Mesenchymal stem cell (in vitro differentiated cells and primary cell): ENCODE measurements at regions not wholly inside any gene's neighbourhood (a gene's known extent, or its start where the extent isn't known, plus 50 kb on each side); places are given as distances from the start of the nearest gene placed in this dataset.

Experiments used
- DNase-seq: peaks from one replicate; pipeline ENCODE4 v3.0.0-alpha.2; 2013
- H2AFZ ChIP-seq: one replicate; pipeline ENCODE4 v1.6.1; 2013; ENCODE audit warnings: low read depth, mild to moderate bottlenecking, control low read depth, inconsistent platforms, low read length, moderate library complexity
- H2AK5ac ChIP-seq: 2 replicates; pipeline ENCODE4 v1.6.1; 2013; ENCODE audit warnings: low read length, moderate library complexity, mild to moderate bottlenecking, inconsistent platforms; ENCODE audit not compliant: severe bottlenecking
- H2BK120ac ChIP-seq: one replicate; pipeline ENCODE4 v1.6.1; 2013; ENCODE audit warnings: low read depth, mild to moderate bottlenecking, inconsistent platforms, low read length, moderate library complexity
- H2BK12ac ChIP-seq, 2 experiments: one replicate each; pipeline ENCODE4 v1.6.1; 2013; ENCODE audit warnings: inconsistent platforms in 2 of 2, low read length in 2 of 2, mild to moderate bottlenecking in 2 of 2, moderate library complexity in 2 of 2, control low read depth in 1 of 2
- H2BK15ac ChIP-seq: one replicate; pipeline ENCODE4 v1.6.1; 2013; ENCODE audit warnings: mild to moderate bottlenecking, low read depth, inconsistent platforms; ENCODE audit not compliant: poor library complexity, severe bottlenecking
- H2BK5ac ChIP-seq: 2 replicates; pipeline ENCODE4 v1.6.1; 2013; ENCODE audit warnings: low read depth, mild to moderate bottlenecking, low read length, control low read depth, inconsistent platforms; ENCODE audit not compliant: poor library complexity, severe bottlenecking
- H3K14ac ChIP-seq, 2 experiments: one replicate each; pipeline ENCODE4 v1.6.1; 2013; ENCODE audit warnings: inconsistent platforms in 2 of 2, low read length in 2 of 2, control low read depth in 1 of 2, mild to moderate bottlenecking in 1 of 2, moderate library complexity in 1 of 2
- H3K18ac ChIP-seq, 2 experiments: one replicate each; pipeline ENCODE4 v1.6.1; 2013; ENCODE audit warnings: inconsistent platforms in 2 of 2, low read length in 2 of 2, control low read depth in 1 of 2, low read depth in 1 of 2, mild to moderate bottlenecking in 1 of 2
- H3K23ac ChIP-seq, 2 experiments: one replicate each; pipeline ENCODE4 v1.6.1; 2013; ENCODE audit warnings: inconsistent platforms in 2 of 2, low read length in 2 of 2, mild to moderate bottlenecking in 2 of 2, moderate library complexity in 2 of 2, control low read depth in 1 of 2
- H3K27ac ChIP-seq: 2 replicates; pipeline ENCODE4 v1.5.1; 2013; ENCODE audit warnings: mild to moderate bottlenecking, moderate library complexity, low read length, control low read depth, inconsistent platforms; ENCODE audit not compliant: poor library complexity, severe bottlenecking
- H3K27me3 ChIP-seq, 2 experiments: 2 replicates each; pipeline versions ENCODE4 v1.6.1 to v1.7.0; 2013; ENCODE audit warnings: low read length in 2 of 2, mild to moderate bottlenecking in 2 of 2, moderate library complexity in 2 of 2, control low read depth in 1 of 2, inconsistent platforms in 1 of 2; ENCODE audit not compliant: control insufficient read depth in 1 of 2, insufficient read depth in 1 of 2
- H3K36me3 ChIP-seq, 2 experiments: 2 replicates each; pipeline versions ENCODE4 v1.6.1 to v1.7.0; 2013; ENCODE audit warnings: low read length in 2 of 2, control low read depth in 1 of 2, inconsistent platforms in 1 of 2, low read depth in 1 of 2, mild to moderate bottlenecking in 1 of 2; ENCODE audit not compliant: insufficient read depth in 2 of 2, control insufficient read depth in 1 of 2
- H3K4ac ChIP-seq, 2 experiments: one replicate each; pipeline ENCODE4 v1.6.1; 2013; ENCODE audit warnings: inconsistent platforms in 2 of 2, low read length in 2 of 2, mild to moderate bottlenecking in 2 of 2, moderate library complexity in 2 of 2, control low read depth in 1 of 2, low read depth in 1 of 2
- H3K4me1 ChIP-seq: 2 replicates; pipeline ENCODE4 v1.6.1; 2013; ENCODE audit warnings: low read depth, low read length, control low read depth; ENCODE audit not compliant: control insufficient read depth, insufficient read depth
- H3K4me2 ChIP-seq: 2 replicates; pipeline ENCODE4 v1.6.1; 2013; ENCODE audit warnings: low read length, mild to moderate bottlenecking, inconsistent platforms; ENCODE audit not compliant: poor library complexity, severe bottlenecking
- H3K4me3 ChIP-seq, 2 experiments: 2 replicates each; pipeline versions ENCODE4 v1.5.1 to v1.7.0; 2013; ENCODE audit warnings: low read length in 2 of 2, mild to moderate bottlenecking in 2 of 2, control low read depth in 1 of 2, low read depth in 1 of 2; ENCODE audit not compliant: insufficient read depth in 1 of 2
- H3K79me1 ChIP-seq: replicated peaks from 2 replicates; pipeline ENCODE4 v1.6.1; 2013; ENCODE audit warnings: mild to moderate bottlenecking, control low read depth, low read length, inconsistent platforms; ENCODE audit not compliant: poor library complexity, severe bottlenecking
- H3K9ac ChIP-seq: 2 replicates; pipeline ENCODE4 v1.7.0; 2013; ENCODE audit warnings: mild to moderate bottlenecking, low read length, moderate library complexity
- H3K9me3 ChIP-seq: 2 replicates; pipeline ENCODE4 v1.7.0; 2013; ENCODE audit warnings: mild to moderate bottlenecking, low read length; ENCODE audit not compliant: control insufficient read depth
- H4K8ac ChIP-seq: one replicate; pipeline ENCODE4 v1.6.1; 2013; ENCODE audit warnings: inconsistent platforms, mild to moderate bottlenecking, low read length, moderate library complexity
- H4K91ac ChIP-seq: one replicate; pipeline ENCODE4 v1.6.1; 2013; ENCODE audit warnings: mild to moderate bottlenecking, low read length, inconsistent platforms
- WGBS: methylation state at CpG from one replicate; pipeline ENCODE4 v1.1.7; 2013; ENCODE audit warnings: mixed read lengths; 5-methylcytosine and 5-hydroxymethylcytosine counted together

DNA sequence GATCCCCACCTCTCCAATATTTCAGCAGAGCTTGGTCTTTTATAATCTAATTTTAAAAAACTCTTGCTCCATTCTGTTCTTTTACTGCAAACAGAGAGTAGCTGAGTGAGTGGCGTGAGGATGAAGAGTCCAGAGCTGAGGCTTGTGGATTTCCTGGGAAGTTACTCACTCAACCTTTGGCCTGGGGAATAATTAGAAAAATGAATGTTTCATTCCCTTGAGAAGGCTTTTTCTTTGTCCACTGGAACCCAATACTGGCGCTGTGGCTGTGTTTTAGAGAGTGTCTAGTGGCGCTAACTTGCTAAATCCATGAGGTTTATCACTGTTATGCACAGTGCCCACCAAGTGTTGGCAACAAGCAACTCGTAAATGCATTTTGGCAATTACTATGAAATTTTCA lies 251.5 kb downstream of the HIVEP2 start:
- Histone ChIP-seq H3K9ac (peak overlapping the region; percentile 88), H4K8ac (no peak overlapping the region), H3K36me3 (no peaks in the 10 kb centered on the region), H3K4ac (peak overlapping the region in 1 of 2 experiments; percentile 33), H2BK15ac (no peak overlapping the region), H3K4me3 (peak overlapping the region in 1 of 2 experiments; percentile 50), H3K23ac (no peak overlapping the region), H3K18ac (peak overlapping the region; percentile 9 to 44), H2BK120ac (no peak overlapping the region), H3K14ac (no peak overlapping the region), H2BK12ac (no peak overlapping the region), H4K91ac (no peak overlapping the region), H3K27ac (no peak overlapping the region), H2BK5ac (no peak overlapping the region), H3K4me1 (peaks cover 2% of the 10 kb centered on the region), H3K9me3 (no peaks in the 10 kb centered on the region), H2AFZ (no peak overlapping the region), H3K27me3 (no peaks in the 10 kb centered on the region), H2AK5ac (no peak overlapping the region), H3K79me1 (no peaks in the 10 kb centered on the region), H3K4me2 (peak overlapping the region; percentile 76)
- 63% methylated on average over 3 of the region's 4 CpGs for WGBS
- DNase-seq, result peak; percentile 72

DNA sequence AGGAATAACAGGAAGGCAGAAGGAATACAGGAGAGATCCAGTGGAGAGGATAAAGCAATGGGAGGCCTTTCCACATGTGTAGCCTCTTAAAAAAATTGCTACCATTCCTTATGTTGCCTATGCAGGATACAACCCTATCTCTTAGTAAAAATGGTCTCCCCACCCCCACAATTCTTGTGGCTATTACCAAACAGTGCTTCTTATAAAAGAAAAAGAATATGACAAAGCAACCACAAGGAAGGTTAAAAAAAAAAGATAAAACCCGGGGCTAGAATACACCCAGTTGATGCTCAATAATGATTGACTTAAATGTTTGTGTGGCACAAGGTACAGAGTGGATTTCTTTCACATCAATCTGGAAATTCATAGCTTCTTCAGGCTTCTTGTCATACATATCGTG lies 250.9 kb downstream of the HIVEP2 start:
- H3K9me3 ChIP-seq, result no peaks in the 10 kb centered on the region
- no peaks in the 10 kb centered on the region for H3K36me3 ChIP-seq
- H2BK12ac ChIP-seq, result no peak overlapping the region
- no peak overlapping the region for H4K8ac ChIP-seq
- no peaks in the 10 kb centered on the region for H3K27me3 ChIP-seq
- H2BK5ac ChIP-seq, result no peak overlapping the region
- WGBS, result 95% methylated on average over 2 of the region's 2 CpGs
- peak overlapping the region; percentile 88 for H3K9ac ChIP-seq
- H4K91ac ChIP-seq, result no peak overlapping the region
- no peak overlapping the region for H2AFZ ChIP-seq
- H3K4me2 ChIP-seq, result no peak overlapping the region
- peak; percentile 11 for DNase-seq
- no peak overlapping the region for H3K4me3 ChIP-seq
- no peak overlapping the region for H3K14ac ChIP-seq
- H2BK15ac ChIP-seq, result no peak overlapping the region
- no peak overlapping the region for H2AK5ac ChIP-seq
- no peak overlapping the region for H3K27ac ChIP-seq
- no peak overlapping the region for H2BK120ac ChIP-seq
- H3K23ac ChIP-seq, result no peak overlapping the region
- no peak overlapping the region for H3K4ac ChIP-seq
- no peaks in the 10 kb centered on the region for H3K79me1 ChIP-seq
- no peak overlapping the region for H3K18ac ChIP-seq
- H3K4me1 ChIP-seq, result peaks cover 2% of the 10 kb centered on the region

DNA sequence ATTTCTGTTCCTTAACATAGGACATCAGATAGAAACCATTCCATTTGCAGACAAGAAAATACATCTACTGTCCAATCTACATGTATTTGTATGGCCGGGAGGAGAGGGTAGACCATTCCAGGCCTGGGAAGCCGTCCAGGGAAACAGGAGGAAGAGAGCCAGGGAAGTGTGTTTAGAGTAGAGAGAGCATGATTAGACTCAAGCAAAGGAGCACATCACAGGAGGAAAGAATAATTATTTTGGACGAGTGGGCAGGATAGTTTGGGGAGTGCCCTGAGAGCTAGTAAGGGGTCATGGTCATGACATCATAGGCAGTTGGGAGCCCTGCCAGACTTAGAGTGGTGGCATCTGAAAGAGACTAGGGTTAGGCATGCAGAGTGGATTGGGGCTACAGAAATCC lies 250.0 kb downstream of the HIVEP2 start:
- Histone ChIP-seq H3K4me1 (peaks cover 2% of the 10 kb centered on the region), H3K27me3 (no peaks in the 10 kb centered on the region), H3K14ac (no peak overlapping the region), H3K4me2 (no peak overlapping the region), H2AK5ac (no peak overlapping the region), H3K27ac (no peak overlapping the region), H3K36me3 (no peaks in the 10 kb centered on the region), H3K9ac (no peak overlapping the region), H2BK15ac (no peak overlapping the region), H2BK12ac (no peak overlapping the region), H4K91ac (no peak overlapping the region), H3K4me3 (no peak overlapping the region), H3K23ac (no peak overlapping the region), H2BK120ac (no peak overlapping the region), H3K9me3 (no peaks in the 10 kb centered on the region), H2AFZ (no peak overlapping the region), H2BK5ac (no peak overlapping the region), H4K8ac (no peak overlapping the region), H3K18ac (no peak overlapping the region), H3K4ac (no peak overlapping the region), H3K79me1 (no peaks in the 10 kb centered on the region)
- WGBS, result 93% methylated on average over 3 of the region's 3 CpGs
- DNase-seq, result no peak

- Histone ChIP-seq H2BK15ac (no peak overlapping the region), H3K14ac (no peak overlapping the region), H2BK120ac (no peak overlapping the region), H3K18ac (no peak overlapping the region), H3K27ac (no peak overlapping the region), H2BK12ac (no peak overlapping the region), H3K9ac (no peak overlapping the region), H2AFZ (no peak overlapping the region), H3K36me3 (no peaks in the 10 kb centered on the region), H4K91ac (no peak overlapping the region), H3K4me2 (no peak overlapping the region), H3K4me1 (peaks cover 2% of the 10 kb centered on the region), H3K4me3 (no peak overlapping the region), H3K9me3 (no peaks in the 10 kb centered on the region), H3K4ac (no peak overlapping the region), H2BK5ac (no peak overlapping the region), H3K79me1 (no peaks in the 10 kb centered on the region), H3K23ac (no peak overlapping the region), H3K27me3 (no peaks in the 10 kb centered on the region), H4K8ac (no peak overlapping the region), H2AK5ac (no peak overlapping the region)
- 84% methylated on average over 10 of the region's 12 CpGs for WGBS
- DNase-seq, result no peak
These were observed 248.6 kb downstream of the HIVEP2 start for GRCh38 chr6:142696123-142697000.
